Fibroblast of villous mesenchyme (primary cell): ENCODE measurements at regions not wholly inside any gene's neighbourhood (a gene's known extent, or its start where the extent isn't known, plus 50 kb on each side); places are given as distances from the start of the nearest gene placed in this dataset. TPM values are rescaled to one million over a fixed set of nuclear protein-coding genes. Genes with fewer than 3 reads are reported as not detected.

ENCODE experiments used
- DNase-seq: peaks from one replicate; pipeline ENCODE4 v3.0.0-alpha.2; 2010; ENCODE audit warnings: low read depth
- H3K4me3 ChIP-seq: 2 replicates; pipeline ENCODE4 v1.5.1; 2011; ENCODE audit warnings: low read depth, mild to moderate bottlenecking, low read length
- CTCF ChIP-seq: IDR thresholded peaks from 2 replicates; pipeline ENCODE4 v1.5.1; 2012; ENCODE audit warnings: low read depth, mild to moderate bottlenecking, low read length; ENCODE audit not compliant: insufficient read depth
- small RNA-seq: library from RNA; depleted of rRNA; stranded (forward); fragments of <200 nt; gene quantifications from one replicate; pipeline ENCODE3, GENCODE V24; 2012

GRCh38 chr2:211302676-211303075, 746.3 kb downstream of the CPS1 start:
- no peak for DNase-seq
- no peak for TF ChIP-seq CTCF
- no peak overlapping the region for H3K4me3 ChIP-seq

- no peak overlapping the region for H3K4me3 ChIP-seq
- TF ChIP-seq CTCF: no peak
- DNase-seq: no peak
Observed at GRCh38 chr2:211306929-211307328, 750.5 kb downstream of the CPS1 start.

Small RNA genes lying in the stretch of these regions (small RNA-seq; reads per million reads assigned to genes)
- gene AC013404.1: not detected
